ENCODE measurements at regions not wholly inside any gene's neighbourhood (a gene's known extent, or its start where the extent isn't known, plus 50 kb on each side); places are given as distances from the start of the nearest gene placed in this dataset.

- TF ChIP-seq EP300 (IDR thresholded peaks at IDR 0.05) (no peak), POLR2A (IDR thresholded peaks at IDR 0.05) (no peak), CTCF (IDR thresholded peaks at IDR 0.05) (no peak)
- Histone ChIP-seq H3K4me1 (no peaks in the 10 kb centered on the region), H3K27ac (no peak overlapping the region), H3K36me3 (no peaks in the 10 kb centered on the region), H3K27me3 (peaks cover 0 to 33% of the 10 kb centered on the region in 2 donors), H3K9me3 (no peaks in the 10 kb centered on the region), H3K4me3 (no peak overlapping the region)
- DNase-seq (ENCODE audit: low spot score in 2 of 2) = no peak
- 44 to 45% methylated on average over 11 to 12 of the region's 12 CpGs for WGBS, 2 donors
Measured at GRCh38 chr9:135296735-135297455, 182.7 kb upstream of the PPP1R26 start.

- H3K27ac ChIP-seq = no peak overlapping the region
- no peak for DNase-seq (ENCODE audit: low spot score in 2 of 2)
Measured at GRCh38 chr9:135297456-135298075, 182.0 kb upstream of the PPP1R26 start.

GRCh38 chr9:135299239-135299590 is 180.4 kb upstream of the PPP1R26 start:
- no peaks in the 10 kb centered on the region for H3K36me3 ChIP-seq

More at GRCh38 chr9:135297456-135298075, 182.0 kb upstream of the PPP1R26 start:
- 54 to 57% methylated on average over 16 of the region's 16 CpGs for WGBS, 2 donors
- Histone ChIP-seq H3K4me1 (no peaks in the 10 kb centered on the region), H3K9me3 (no peaks in the 10 kb centered on the region), H3K27me3 (peaks cover 0 to 39% of the 10 kb centered on the region in 2 donors), H3K4me3 (no peak overlapping the region), H3K36me3 (no peaks in the 10 kb centered on the region)
- TF ChIP-seq EP300 (IDR thresholded peaks at IDR 0.05) (no peak), CTCF (IDR thresholded peaks at IDR 0.05) (no peak), POLR2A (IDR thresholded peaks at IDR 0.05) (no peak)

GRCh38 chr9:135299651-135300345 is 179.8 kb upstream of the PPP1R26 start:
- DNase-seq (ENCODE audit: low spot score in 2 of 2) = no peak
- Histone ChIP-seq H3K9me3 (no peaks in the 10 kb centered on the region), H3K4me1 (no peaks in the 10 kb centered on the region), H3K27ac (no peak overlapping the region), H3K4me3 (no peak overlapping the region), H3K36me3 (no peaks in the 10 kb centered on the region), H3K27me3 (peaks cover 0 to 44% of the 10 kb centered on the region in 2 donors)
- TF ChIP-seq POLR2A (IDR thresholded peaks at IDR 0.05) (no peak), EP300 (IDR thresholded peaks at IDR 0.05) (no peak), CTCF (IDR thresholded peaks at IDR 0.05) (no peak)
- WGBS, 2 donors = 79 to 80% methylated on average over 12 to 16 of the region's 16 CpGs

More at GRCh38 chr9:135299239-135299590, 180.4 kb upstream of the PPP1R26 start:
- Histone ChIP-seq H3K27me3 (peaks cover 0 to 44% of the 10 kb centered on the region in 2 donors), H3K27ac (no peak overlapping the region), H3K9me3 (no peaks in the 10 kb centered on the region), H3K4me1 (no peaks in the 10 kb centered on the region), H3K4me3 (no peak overlapping the region)
- DNase-seq (ENCODE audit: low spot score in 2 of 2) = no peak
- no peak for TF ChIP-seq POLR2A (IDR thresholded peaks at IDR 0.05)
- no peak for TF ChIP-seq EP300 (IDR thresholded peaks at IDR 0.05)
- TF ChIP-seq CTCF (IDR thresholded peaks at IDR 0.05) = no peak
- WGBS, 2 donors = 72 to 73% methylated on average over 8 to 10 of the region's 10 CpGs
